ENCODE measurements at regions not wholly inside any gene's neighbourhood (a gene's known extent, or its start where the extent isn't known, plus 50 kb on each side); places are given as distances from the start of the nearest gene placed in this dataset.
A peak's percentile ranks its signal among the peaks of the same experiment; 100 is the strongest.

DNA sequence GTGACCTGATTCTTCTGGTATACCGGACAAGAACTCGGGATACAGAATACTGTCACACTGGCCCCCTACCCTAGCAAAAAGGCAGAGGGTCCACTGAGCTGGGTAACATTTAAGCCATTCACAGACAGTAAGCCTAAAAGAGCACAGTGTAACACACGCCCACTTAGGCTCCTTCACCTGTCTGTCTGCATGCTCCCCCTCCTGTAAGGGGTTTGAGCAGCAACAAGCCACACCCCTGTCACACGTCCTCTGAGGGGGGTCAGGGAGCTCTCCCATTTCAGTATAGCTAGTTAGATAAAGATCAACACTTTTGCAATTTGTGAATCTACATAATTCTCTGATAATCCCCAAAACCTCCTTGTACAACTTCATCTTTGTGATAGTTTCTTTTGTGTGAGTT, 586.3 kb upstream of the LMCD1 start:
- no peak for DNase-seq

GRCh38 chr3:7917443-7918151, 584.0 kb upstream of the LMCD1 start:
- no peak for DNase-seq

GRCh38 chr3:7920211-7920610, 581.4 kb upstream of the LMCD1 start:
- no peak for DNase-seq

GRCh38 chr3:7924228-7924627, 577.4 kb upstream of the LMCD1 start:
- DNase-seq: peak; percentile 34

DNA sequence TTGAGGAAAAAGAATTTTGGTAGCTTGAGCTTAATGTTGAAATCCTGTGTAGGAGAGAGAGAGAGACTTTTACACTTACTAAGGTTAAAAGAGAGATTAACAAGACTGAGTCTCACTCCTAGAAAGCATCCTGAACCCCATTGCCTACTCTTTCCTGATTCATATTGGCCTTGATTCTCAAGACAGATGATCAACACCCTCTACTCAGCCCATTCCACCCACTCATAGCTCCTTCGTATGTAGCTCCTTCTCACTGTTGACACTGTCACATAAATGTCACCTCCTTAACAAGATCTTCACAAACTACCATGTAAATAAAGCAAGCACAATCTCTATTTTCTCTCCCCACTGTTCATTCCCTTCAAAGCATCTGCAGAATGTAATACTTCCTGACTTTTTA, 574.6 kb upstream of the LMCD1 start:
- no peak for DNase-seq

DNA sequence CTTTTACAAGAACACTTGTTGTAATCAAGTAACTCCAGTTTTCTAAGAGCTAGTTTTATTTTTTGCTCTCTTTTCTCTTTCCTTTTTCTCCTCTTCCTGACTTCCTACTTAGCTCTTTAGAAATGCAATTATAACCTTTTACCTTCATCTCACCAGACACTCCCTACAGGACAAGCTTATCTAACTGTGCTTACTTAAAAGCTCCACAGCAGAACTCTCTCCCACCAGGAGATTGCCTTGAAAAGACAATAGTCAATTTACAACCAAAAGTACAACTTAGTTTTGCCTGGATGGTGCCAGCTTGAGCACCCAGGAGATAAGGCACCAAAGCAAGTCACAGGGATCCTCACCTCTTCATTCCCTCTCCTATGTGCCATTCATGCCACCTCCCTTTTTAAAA, 573.8 kb upstream of the LMCD1 start:
- no peak for DNase-seq

DNA sequence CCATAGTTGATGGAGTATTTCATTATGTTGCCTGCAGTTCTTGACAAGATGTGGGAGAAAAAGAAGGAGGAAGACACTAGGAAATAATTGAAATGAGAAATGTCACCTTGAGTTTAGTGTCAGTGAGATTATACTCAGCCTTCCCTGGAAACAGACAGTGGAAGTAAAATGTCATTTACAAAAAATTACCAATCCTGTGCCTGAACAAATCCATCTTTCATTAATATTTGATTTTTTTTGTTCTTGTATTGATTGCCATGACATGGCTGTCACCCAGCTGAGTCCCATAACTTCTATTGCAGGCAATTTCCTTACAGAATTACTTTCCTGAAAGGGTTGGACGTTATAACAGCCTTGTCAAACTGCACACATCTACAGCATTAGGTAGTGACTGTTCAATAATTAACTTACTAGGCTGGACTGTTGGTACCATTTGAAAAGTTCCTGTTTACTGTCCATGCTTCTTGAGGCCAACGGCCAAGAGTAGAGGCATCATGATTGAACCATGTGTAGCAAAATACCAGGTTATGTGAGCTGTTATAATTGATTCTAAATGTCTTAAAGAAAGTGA, 572.2 kb upstream of the LMCD1 start:
- no peak for DNase-seq

DNA sequence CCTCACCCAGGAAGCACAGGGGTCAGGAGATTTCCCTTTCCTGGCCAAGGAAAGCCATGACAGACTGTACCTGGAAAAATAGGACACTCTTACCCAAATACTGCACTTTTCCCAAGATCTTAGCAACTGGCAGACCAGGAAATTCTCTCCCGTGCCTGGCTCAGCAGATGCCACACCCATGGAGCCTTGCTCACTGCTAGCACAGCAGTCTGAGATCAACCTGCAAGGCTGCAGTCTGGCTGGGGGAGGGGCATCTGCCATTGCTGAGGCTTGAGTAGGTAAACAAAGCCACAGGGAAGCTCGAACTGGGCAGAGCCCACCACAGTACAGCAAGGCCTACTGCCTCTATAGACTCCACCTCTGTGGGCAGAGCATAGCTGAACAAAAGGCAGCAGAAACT, 567.3 kb upstream of the LMCD1 start:
- no peak for DNase-seq

DNA sequence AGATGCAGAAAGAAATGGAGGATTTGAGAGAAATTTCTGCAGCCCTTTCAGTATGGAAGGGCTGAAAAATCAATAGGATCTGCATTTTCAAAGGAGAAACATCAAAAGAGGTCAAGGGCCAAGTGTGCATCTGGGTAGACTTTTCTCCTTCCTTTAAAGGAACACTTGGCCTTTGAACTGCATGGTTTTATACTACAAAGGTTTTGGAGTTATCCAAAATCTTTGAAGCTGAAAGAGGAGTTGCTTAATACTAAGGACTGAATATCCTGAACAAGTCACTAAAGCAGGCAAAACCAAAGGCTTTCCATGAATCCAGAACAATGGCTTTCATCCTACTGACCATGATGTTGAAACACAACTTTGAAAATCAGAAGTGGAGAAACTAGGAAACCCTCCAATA, 553.7 kb upstream of the LMCD1 start:
- no peak for DNase-seq

- DNase-seq: peak; percentile 2
Measured at GRCh38 chr3:7950890-7951289, 550.7 kb upstream of the LMCD1 start.

DNA sequence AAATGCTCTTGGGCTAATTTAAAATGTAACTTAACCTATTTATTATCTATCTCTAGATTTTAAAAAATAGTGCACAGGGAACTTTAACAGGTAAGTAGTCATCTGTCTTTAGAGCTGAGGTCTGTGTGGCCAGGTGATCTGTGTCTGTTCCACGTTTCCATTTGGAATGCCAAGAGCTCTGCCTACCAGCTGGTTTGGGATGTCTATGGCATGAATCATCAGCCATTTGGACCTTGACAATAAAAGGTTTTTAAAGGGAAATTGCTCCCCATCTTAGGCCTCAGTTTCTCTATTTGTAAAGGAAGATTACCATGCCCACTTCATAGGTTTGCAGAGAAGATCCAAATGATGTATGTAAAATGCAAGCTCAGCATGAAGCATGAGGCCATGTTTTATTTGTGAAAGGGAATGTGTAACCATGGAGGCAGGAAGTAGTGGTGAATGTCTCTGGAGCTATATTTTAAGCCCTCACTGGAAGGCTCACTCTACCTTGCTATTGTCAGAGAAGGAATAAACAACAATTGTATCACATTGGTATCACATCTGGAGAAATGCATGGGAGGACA, 548.1 kb upstream of the LMCD1 start:
- peak; percentile 39 for DNase-seq

- DNase-seq: no peak
Measured at GRCh38 chr3:7957024-7957423, 544.6 kb upstream of the LMCD1 start.

DNA sequence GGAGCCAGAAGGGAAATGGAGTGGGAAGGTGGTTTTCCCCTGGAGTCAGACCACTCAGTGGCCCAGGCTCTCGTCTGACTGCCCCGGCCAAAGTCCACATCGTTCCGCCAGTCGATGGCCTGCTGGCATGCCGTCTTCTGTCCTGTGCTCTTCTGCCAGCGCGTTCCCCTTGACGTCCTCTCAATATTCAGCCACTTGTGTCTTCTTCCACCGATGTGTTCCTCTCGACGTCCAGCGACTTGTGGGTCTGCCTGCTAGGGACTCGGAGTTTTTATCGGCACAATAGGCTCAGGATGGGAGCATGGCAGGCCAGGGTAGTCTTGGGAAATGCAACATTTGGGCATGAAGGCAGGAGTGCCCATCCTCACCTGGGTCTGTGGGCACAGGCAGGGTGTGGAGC, 542.5 kb upstream of the LMCD1 start:
- no peak for DNase-seq

- DNase-seq: no peak
Measured at GRCh38 chr3:7960601-7961000, 541.0 kb upstream of the LMCD1 start.

DNA sequence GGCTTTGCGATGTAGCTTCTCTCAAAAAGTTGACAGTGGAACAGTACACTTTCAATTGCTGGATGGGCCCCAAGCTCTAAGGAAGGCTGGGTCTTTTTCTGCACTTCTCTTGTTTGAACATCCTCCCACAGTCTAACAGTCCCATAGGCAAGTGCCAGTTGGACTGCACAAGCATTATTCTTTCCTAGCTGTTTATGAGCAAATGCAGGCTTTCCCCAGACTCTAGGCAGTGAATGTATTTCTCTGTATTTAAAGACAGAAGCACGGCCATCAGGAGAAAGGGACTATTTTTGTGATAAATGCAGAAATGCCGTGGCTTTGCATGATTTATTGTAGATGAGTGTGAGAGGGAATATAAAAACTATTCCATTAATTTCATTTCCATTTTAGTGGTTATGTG, 539.3 kb upstream of the LMCD1 start:
- no peak for DNase-seq

- no peak for DNase-seq
Measured at GRCh38 chr3:7964899-7965298, 536.7 kb upstream of the LMCD1 start.

DNA sequence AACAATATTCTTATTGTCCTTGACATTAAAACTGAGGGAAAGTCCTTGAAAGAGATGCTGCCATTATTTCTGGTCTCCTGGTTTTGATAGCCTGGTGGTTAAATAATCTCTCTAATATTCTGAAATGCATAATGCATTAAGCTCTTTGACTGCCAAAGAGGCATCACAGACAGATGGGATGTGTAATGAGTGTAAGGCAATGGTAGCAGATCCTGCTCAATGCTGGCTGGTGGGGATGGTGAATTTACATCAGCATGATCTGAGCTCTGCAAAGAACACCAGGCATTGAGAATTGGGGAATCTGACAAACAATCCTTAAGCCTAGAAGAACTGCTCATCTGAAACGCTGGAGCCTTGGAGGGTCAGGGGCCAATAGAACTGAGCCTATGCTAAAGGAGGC, 528.6 kb upstream of the LMCD1 start:
- no peak for DNase-seq

GRCh38 chr3:7977245-7978086, 524.2 kb upstream of the LMCD1 start:
- DNase-seq: no peak

- DNase-seq: no peak
Measured at GRCh38 chr3:7978087-7978422, 523.6 kb upstream of the LMCD1 start.

GRCh38 chr3:7982126-7982525, 519.5 kb upstream of the LMCD1 start:
- DNase-seq: no peak

- DNase-seq: peak; percentile 8
Measured at GRCh38 chr3:7999384-7999783, 502.2 kb upstream of the LMCD1 start.

- DNase-seq: no peak
Measured at GRCh38 chr3:8001307-8001706, 500.3 kb upstream of the LMCD1 start.

DNA sequence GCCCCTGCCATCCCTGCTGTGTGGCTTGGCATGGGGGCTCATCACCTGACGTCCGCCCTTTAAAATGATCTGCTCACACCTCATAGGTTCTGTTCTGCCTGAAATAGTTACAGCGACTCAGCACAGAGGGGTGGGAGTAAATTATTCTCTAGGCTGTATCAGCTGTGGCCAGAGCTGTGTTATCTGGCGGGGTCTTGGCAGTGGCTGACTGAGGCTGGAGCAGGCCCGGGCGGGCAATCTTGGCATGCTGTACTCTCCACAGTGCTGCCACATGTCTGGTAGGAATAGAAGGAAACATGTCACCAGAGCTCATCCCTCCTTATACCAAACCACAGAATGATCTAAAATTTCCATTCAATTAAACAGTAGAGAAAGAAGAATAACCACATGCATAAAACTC, 499.9 kb upstream of the LMCD1 start:
- DNase-seq: no peak

DNA sequence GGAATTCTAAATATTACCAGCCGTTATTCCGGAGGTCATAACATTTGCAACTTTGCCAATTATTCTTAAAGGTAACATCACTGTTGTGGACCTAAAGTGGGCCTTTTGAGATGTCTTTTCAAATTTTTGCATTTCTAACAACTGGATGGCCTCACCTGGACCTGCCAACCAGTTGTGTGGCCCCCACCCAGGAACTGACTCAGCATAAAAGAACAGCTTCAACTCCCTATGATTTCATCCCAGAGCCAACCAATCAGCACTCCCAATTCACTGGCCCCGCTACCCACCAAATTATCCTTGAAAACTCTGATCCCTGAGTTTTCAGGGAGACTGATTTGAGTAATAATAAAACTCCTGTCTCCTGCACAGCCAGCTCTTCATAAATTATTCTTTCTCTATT, 489.7 kb upstream of the LMCD1 start:
- no peak for DNase-seq
